ENCODE measurements at regions not wholly inside any gene's neighbourhood (a gene's known extent, or its start where the extent isn't known, plus 50 kb on each side); places are given as distances from the start of the nearest gene placed in this dataset.

DNA sequence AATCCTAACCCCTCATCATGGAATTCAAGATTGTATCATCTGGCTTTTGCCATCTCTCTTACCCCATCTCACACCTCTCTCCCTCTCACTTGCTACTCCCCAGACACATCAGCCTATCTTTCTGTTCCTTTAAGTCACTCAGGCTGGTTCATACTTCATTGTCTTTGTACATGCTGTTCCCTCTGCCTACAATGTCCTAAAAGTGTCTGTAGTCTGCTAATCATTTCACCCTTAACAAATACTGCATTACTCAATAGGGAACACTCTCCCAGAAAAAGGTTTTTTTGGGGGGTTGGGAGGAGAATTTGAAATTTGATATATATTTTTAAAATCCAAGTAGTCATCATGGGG lies 146.2 kb upstream of the KLF7 start:
- Histone ChIP-seq H3K27ac (ENCODE audit: low read depth, low read length) (no peak overlapping the region), H3K9ac (ENCODE audit: low read length) (no peak overlapping the region), H2AFZ (ENCODE audit: low read depth, low read length, severe bottlenecking) (no peak overlapping the region), H3K4me2 (ENCODE audit: low read depth, low read length, poor library complexity, severe bottlenecking) (no peak overlapping the region), H3K4me3 (ENCODE audit: insufficient read depth, low read length, poor library complexity, severe bottlenecking) (no peak overlapping the region), H3K9me2 (replicated peaks; ENCODE audit: insufficient read depth, low read length) (no peaks in the 10 kb centered on the region), H3K9me3 (ENCODE audit: insufficient read depth, low read length) (no peaks in the 10 kb centered on the region), H3F3A (ENCODE audit: insufficient read depth) (no peaks in the 10 kb centered on the region), H4K20me1 (ENCODE audit: low read depth, low read length) (no peaks in the 10 kb centered on the region), H3K79me2 (ENCODE audit: insufficient read depth, low read length) (no peaks in the 10 kb centered on the region), H3K36me3 (ENCODE audit: low read length) (no peaks in the 10 kb centered on the region), H3K27me3 (ENCODE audit: low read length) (no peaks in the 10 kb centered on the region)
- TF ChIP-seq EZH2phosphoT487 (conservative IDR thresholded peaks at IDR 0.05; ENCODE audit: low read length) = no peak
- TF ChIP-seq, protein P1, sequence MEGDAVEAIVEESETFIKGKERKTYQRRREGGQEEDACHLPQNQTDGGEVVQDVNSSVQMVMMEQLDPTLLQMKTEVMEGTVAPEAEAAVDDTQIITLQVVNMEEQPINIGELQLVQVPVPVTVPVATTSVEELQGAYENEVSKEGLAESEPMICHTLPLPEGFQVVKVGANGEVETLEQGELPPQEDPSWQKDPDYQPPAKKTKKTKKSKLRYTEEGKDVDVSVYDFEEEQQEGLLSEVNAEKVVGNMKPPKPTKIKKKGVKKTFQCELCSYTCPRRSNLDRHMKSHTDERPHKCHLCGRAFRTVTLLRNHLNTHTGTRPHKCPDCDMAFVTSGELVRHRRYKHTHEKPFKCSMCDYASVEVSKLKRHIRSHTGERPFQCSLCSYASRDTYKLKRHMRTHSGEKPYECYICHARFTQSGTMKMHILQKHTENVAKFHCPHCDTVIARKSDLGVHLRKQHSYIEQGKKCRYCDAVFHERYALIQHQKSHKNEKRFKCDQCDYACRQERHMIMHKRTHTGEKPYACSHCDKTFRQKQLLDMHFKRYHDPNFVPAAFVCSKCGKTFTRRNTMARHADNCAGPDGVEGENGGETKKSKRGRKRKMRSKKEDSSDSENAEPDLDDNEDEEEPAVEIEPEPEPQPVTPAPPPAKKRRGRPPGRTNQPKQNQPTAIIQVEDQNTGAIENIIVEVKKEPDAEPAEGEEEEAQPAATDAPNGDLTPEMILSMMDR (IDR thresholded peaks at IDR 0.05; ENCODE audit: insufficient read depth, low read length, poor library complexity, severe bottlenecking) = no peak

DNA sequence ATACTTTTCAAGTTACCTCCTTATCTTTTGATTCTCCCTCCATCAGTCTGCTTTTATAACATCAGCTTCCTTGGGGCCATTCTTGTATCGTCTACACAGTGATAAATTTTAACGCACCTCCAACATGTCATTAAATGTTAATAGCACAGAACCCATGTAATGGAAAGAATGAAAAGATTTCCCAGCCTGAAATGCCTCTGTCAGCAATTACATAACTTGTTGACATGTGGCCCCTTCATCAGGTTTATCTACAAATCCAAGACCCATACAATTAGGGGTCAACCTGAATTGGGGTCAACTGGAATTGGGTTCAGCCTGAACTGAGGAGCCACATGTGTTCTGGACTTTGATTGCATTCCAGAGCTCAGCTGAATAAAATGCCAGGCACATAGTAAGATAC lies 148.2 kb upstream of the KLF7 start:
- no peaks in the 10 kb centered on the region for H3K36me3 ChIP-seq (ENCODE audit: low read length)
- no peaks in the 10 kb centered on the region for H4K20me1 ChIP-seq (ENCODE audit: low read depth, low read length)
- TF ChIP-seq, protein P1 (IDR thresholded peaks at IDR 0.05; ENCODE audit: insufficient read depth, low read length, poor library complexity, severe bottlenecking) = no peak
- H3K9ac ChIP-seq (ENCODE audit: low read length) = no peak overlapping the region
- no peak overlapping the region for H3K27ac ChIP-seq (ENCODE audit: low read depth, low read length)
- H3K9me3 ChIP-seq (ENCODE audit: insufficient read depth, low read length) = no peaks in the 10 kb centered on the region
- H3K79me2 ChIP-seq (ENCODE audit: insufficient read depth, low read length) = no peaks in the 10 kb centered on the region
- no peak overlapping the region for H3K4me2 ChIP-seq (ENCODE audit: low read depth, low read length, poor library complexity, severe bottlenecking)
- no peaks in the 10 kb centered on the region for H3K27me3 ChIP-seq (ENCODE audit: low read length)
- H3K4me3 ChIP-seq (ENCODE audit: insufficient read depth, low read length, poor library complexity, severe bottlenecking) = no peak overlapping the region
- no peaks in the 10 kb centered on the region for H3F3A ChIP-seq (ENCODE audit: insufficient read depth)
- no peak overlapping the region for H2AFZ ChIP-seq (ENCODE audit: low read depth, low read length, severe bottlenecking)
- H3K9me2 ChIP-seq (replicated peaks; ENCODE audit: insufficient read depth, low read length) = no peaks in the 10 kb centered on the region

DNA sequence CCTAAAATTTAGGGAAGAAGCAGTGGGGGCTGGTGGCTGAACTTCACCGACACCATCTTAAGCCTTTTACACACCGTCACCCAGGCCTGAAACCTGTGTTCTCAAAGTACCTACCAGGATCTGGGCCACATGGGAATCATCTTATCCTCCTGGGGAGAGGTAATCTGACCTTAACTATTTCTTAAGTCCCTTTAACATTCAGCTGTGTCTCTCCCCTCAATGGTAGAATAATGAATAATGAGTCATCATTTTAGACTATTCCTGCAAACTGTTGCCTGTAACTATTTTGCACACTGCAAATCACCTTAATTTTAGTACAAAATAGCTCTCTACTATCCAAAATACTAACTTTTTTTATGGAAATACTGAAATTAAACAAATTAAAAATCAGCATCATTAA lies 149.4 kb upstream of the KLF7 start:
- Histone ChIP-seq H3K27me3 (ENCODE audit: low read length) (no peaks in the 10 kb centered on the region), H3K79me2 (ENCODE audit: insufficient read depth, low read length) (no peaks in the 10 kb centered on the region), H3K27ac (ENCODE audit: low read depth, low read length) (no peak overlapping the region), H3K9ac (ENCODE audit: low read length) (no peak overlapping the region), H3K9me3 (ENCODE audit: insufficient read depth, low read length) (no peaks in the 10 kb centered on the region), H3K4me3 (ENCODE audit: insufficient read depth, low read length, poor library complexity, severe bottlenecking) (no peak overlapping the region), H3K36me3 (ENCODE audit: low read length) (no peaks in the 10 kb centered on the region), H3F3A (ENCODE audit: insufficient read depth) (no peaks in the 10 kb centered on the region), H3K4me2 (ENCODE audit: low read depth, low read length, poor library complexity, severe bottlenecking) (no peak overlapping the region), H4K20me1 (ENCODE audit: low read depth, low read length) (no peaks in the 10 kb centered on the region), H3K9me2 (replicated peaks; ENCODE audit: insufficient read depth, low read length) (no peaks in the 10 kb centered on the region), H2AFZ (ENCODE audit: low read depth, low read length, severe bottlenecking) (no peak overlapping the region)
- no peak for TF ChIP-seq EZH2phosphoT487 (conservative IDR thresholded peaks at IDR 0.05; ENCODE audit: low read length)
- TF ChIP-seq, protein P1 (IDR thresholded peaks at IDR 0.05; ENCODE audit: insufficient read depth, low read length, poor library complexity, severe bottlenecking) = no peak

DNA sequence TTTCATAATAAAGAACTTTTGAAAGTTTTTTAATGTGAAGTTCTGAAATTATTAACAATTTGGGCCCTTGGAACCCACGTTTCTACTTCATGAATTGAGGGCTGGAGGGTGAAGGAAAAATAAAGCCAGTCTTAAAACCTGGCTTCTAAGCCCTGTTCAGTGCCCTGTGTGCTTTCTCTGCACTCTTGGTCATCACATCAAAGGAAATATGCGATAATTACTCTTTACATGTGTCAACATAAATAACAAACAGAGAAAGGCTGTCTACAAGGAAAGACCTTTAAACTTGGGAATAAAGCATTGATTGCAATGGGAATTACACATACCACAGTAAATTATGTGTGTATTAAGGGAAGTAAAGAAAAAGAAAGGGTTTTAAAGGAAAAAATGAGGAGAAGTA lies 150.7 kb upstream of the KLF7 start:
- Histone ChIP-seq H3K27me3 (ENCODE audit: low read length) (no peaks in the 10 kb centered on the region), H3K9me2 (replicated peaks; ENCODE audit: insufficient read depth, low read length) (no peaks in the 10 kb centered on the region), H4K20me1 (ENCODE audit: low read depth, low read length) (no peaks in the 10 kb centered on the region), H3K27ac (ENCODE audit: low read depth, low read length) (no peak overlapping the region), H2AFZ (ENCODE audit: low read depth, low read length, severe bottlenecking) (no peak overlapping the region), H3K36me3 (ENCODE audit: low read length) (no peaks in the 10 kb centered on the region), H3K9ac (ENCODE audit: low read length) (no peak overlapping the region), H3K4me2 (ENCODE audit: low read depth, low read length, poor library complexity, severe bottlenecking) (no peak overlapping the region), H3K79me2 (ENCODE audit: insufficient read depth, low read length) (no peaks in the 10 kb centered on the region), H3K4me3 (ENCODE audit: insufficient read depth, low read length, poor library complexity, severe bottlenecking) (no peak overlapping the region), H3K9me3 (ENCODE audit: insufficient read depth, low read length) (no peaks in the 10 kb centered on the region), H3F3A (ENCODE audit: insufficient read depth) (no peaks in the 10 kb centered on the region)
- TF ChIP-seq, protein P1 (IDR thresholded peaks at IDR 0.05; ENCODE audit: insufficient read depth, low read length, poor library complexity, severe bottlenecking) = no peak
- no peak for TF ChIP-seq EZH2phosphoT487 (conservative IDR thresholded peaks at IDR 0.05; ENCODE audit: low read length)

Data from SU-DHL-6 (cell line).